Body of pancreas (tissue), 4 donors: ENCODE measurements at regions not wholly inside any gene's neighbourhood (a gene's known extent, or its start where the extent isn't known, plus 50 kb on each side); places are given as distances from the start of the nearest gene placed in this dataset.

Experiments
- ATAC-seq: fragments of 150-250 bp; one replicate; pipeline ENCODE4 v1.9.1; 2016
- DNase-seq, 4 donors: peaks; one replicate each; pipeline ENCODE4 v3.0.0-alpha.2; 2019
- H3K27ac ChIP-seq, 4 donors: fragments of 200-600 bp; sonication (generic); 1 replicate in 3 of 4; 2 replicates in 1 of 4; pipeline versions ENCODE4 v1.5.1 to v1.6.1; 2016 to 2019; ENCODE audit warnings: mild to moderate bottlenecking in 1 of 4, mixed read lengths in 1 of 4, moderate library complexity in 1 of 4
- H3K27me3 ChIP-seq, 2 donors: fragments of 200-600 bp; sonication (generic); one replicate each; pipeline ENCODE4 v1.6.0; 2016; ENCODE audit warnings: mild to moderate bottlenecking in 1 of 2
- H3K36me3 ChIP-seq, 2 donors: fragments of 200-600 bp; sonication (generic); replicated peaks in 1 of 2; 2 replicates each; pipeline ENCODE4 v1.5.1; 2016; ENCODE audit warnings: low read depth in 2 of 2; ENCODE audit not compliant: insufficient read depth in 1 of 2
- H3K4me1 ChIP-seq: fragments of 200-600 bp; sonication (generic); one replicate; pipeline ENCODE4 v1.6.0; 2016
- H3K4me3 ChIP-seq, 2 donors: fragments of 200-600 bp; sonication (generic); 1 replicate in 1 of 2; 2 replicates in 1 of 2; pipeline ENCODE4 v1.5.1; 2016 to 2019
- H3K9me3 ChIP-seq, 3 donors: fragments of 200-600 bp; sonication (generic); 1 replicate in 2 of 3; 2 replicates in 1 of 3; pipeline ENCODE4 v1.5.1; 2016
- CTCF ChIP-seq, 7 experiments: fragments of 450-650 bp in 4 of 7; fragments of 200-600 bp in 3 of 7; sonication (generic) in 3 of 7; IDR thresholded peaks; one replicate each; pipeline ENCODE4 v1.5.1; 2016 to 2019; ENCODE audit warnings: antibody characterized with exemption in 7 of 7
- POLR2A ChIP-seq, 3 donors: fragments of 450-650 bp; IDR thresholded peaks; one replicate each; pipeline ENCODE4 v1.6.1; 2016; ENCODE audit warnings: antibody characterized with exemption in 3 of 3, mild to moderate bottlenecking in 2 of 3
- WGBS, 2 donors: methylation state at CpG; one replicate each; pipeline ENCODE4 v1.1.5; 2017; 5-methylcytosine and 5-hydroxymethylcytosine counted together
- intact Hi-C: fragments of 100-400 bp; cut with DNase I; formaldehyde crosslinking; loops from one replicate; pipeline ENCODE4 v1.15.1; 2023

GRCh38 chr2:136255127-136255526 is 137.2 kb upstream of the CXCR4 start:
- Histone ChIP-seq H3K4me1 (no peaks in the 10 kb centered on the region), H3K9me3 (no peaks in the 10 kb centered on the region), H3K36me3 (no peaks in the 10 kb centered on the region), H3K27me3 (no peaks in the 10 kb centered on the region), H3K27ac (no peak overlapping the region), H3K4me3 (no peak overlapping the region)
- 66 to 68% methylated on average over 3 of the region's 3 CpGs for WGBS, 2 donors
- no peak for TF ChIP-seq CTCF (IDR thresholded peaks at IDR 0.05)
- no peak for TF ChIP-seq POLR2A (IDR thresholded peaks at IDR 0.05)
- no peak for DNase-seq
- no peak for ATAC-seq
- intact Hi-C loops: no loop called here

GRCh38 chr2:136254681-136255080 is 136.7 kb upstream of the CXCR4 start:
- intact Hi-C loops: no loop called here
- ATAC-seq (no peak), DNase-seq (no peak)
- WGBS, 2 donors: 50 to 52% methylated on average over 3 of the region's 3 CpGs
- Histone ChIP-seq H3K4me3 (no peak overlapping the region), H3K36me3 (no peaks in the 10 kb centered on the region), H3K27me3 (no peaks in the 10 kb centered on the region), H3K9me3 (no peaks in the 10 kb centered on the region), H3K27ac (no peak overlapping the region), H3K4me1 (no peaks in the 10 kb centered on the region)
- TF ChIP-seq POLR2A (IDR thresholded peaks at IDR 0.05) (no peak), CTCF (IDR thresholded peaks at IDR 0.05) (no peak)

GRCh38 chr2:136253288-136254004 is 135.5 kb upstream of the CXCR4 start:
- WGBS, 2 donors: 73 to 82% methylated on average over 4 to 6 of the region's 6 CpGs
- intact Hi-C loops: no loop called here
- Histone ChIP-seq H3K36me3 (no peaks in the 10 kb centered on the region), H3K9me3 (no peaks in the 10 kb centered on the region), H3K27me3 (no peaks in the 10 kb centered on the region), H3K4me1 (no peaks in the 10 kb centered on the region), H3K27ac (peak overlapping the region in 1 of 4 donors; percentile 23), H3K4me3 (no peak overlapping the region)
- peak in 1 of 4 donors; percentile 60 for DNase-seq
- TF ChIP-seq CTCF (IDR thresholded peaks at IDR 0.05): no peak
- TF ChIP-seq POLR2A (IDR thresholded peaks at IDR 0.05): no peak
- ATAC-seq: no peak

- Histone ChIP-seq H3K27ac (no peak overlapping the region), H3K4me3 (no peak overlapping the region), H3K36me3 (no peaks in the 10 kb centered on the region), H3K27me3 (no peaks in the 10 kb centered on the region), H3K4me1 (no peaks in the 10 kb centered on the region), H3K9me3 (no peaks in the 10 kb centered on the region)
- 74 to 78% methylated on average over 5 of the region's 5 CpGs for WGBS, 2 donors
- DNase-seq (no peak), ATAC-seq (no peak)
- TF ChIP-seq CTCF (IDR thresholded peaks at IDR 0.05) (no peak), POLR2A (IDR thresholded peaks at IDR 0.05) (no peak)
- intact Hi-C loops: no loop called here
Observed at GRCh38 chr2:136251885-136252585, 134.1 kb upstream of the CXCR4 start.
